GM12801 (cell line): ENCODE measurements at regions not wholly inside any gene's neighbourhood (a gene's known extent, or its start where the extent isn't known, plus 50 kb on each side); places are given as distances from the start of the nearest gene placed in this dataset.

Experiments used
- CTCF ChIP-seq: IDR thresholded peaks from one replicate; pipeline ENCODE4 v1.5.1; 2011; ENCODE audit warnings: control low read depth; ENCODE audit not compliant: insufficient read length; ENCODE audit errors: extremely low read depth

GRCh38 chr6:132972971-132973370 lies 158.6 kb downstream of the RPS12 start:
- no peak for TF ChIP-seq CTCF

GRCh38 chr6:132973514-132973993 lies 159.2 kb downstream of the RPS12 start:
- no peak for TF ChIP-seq CTCF

GRCh38 chr6:132974122-132974521 lies 159.8 kb downstream of the RPS12 start:
- no peak for TF ChIP-seq CTCF

- TF ChIP-seq CTCF: no peak
These were observed 163.0 kb downstream of the RPS12 start for GRCh38 chr6:132977413-132977812.

GRCh38 chr6:132978685-132979084 lies 164.3 kb downstream of the RPS12 start:
- no peak for TF ChIP-seq CTCF

GRCh38 chr6:132993738-132994137 lies 179.4 kb downstream of the RPS12 start:
- TF ChIP-seq CTCF: no peak

- no peak for TF ChIP-seq CTCF
These were observed 180.6 kb downstream of the RPS12 start for GRCh38 chr6:132995009-132995408.

- TF ChIP-seq CTCF: no peak
These were observed 181.1 kb downstream of the RPS12 start for GRCh38 chr6:132995432-132995831.
